ENCODE measurements at regions not wholly inside any gene's neighbourhood (a gene's known extent, or its start where the extent isn't known, plus 50 kb on each side); places are given as distances from the start of the nearest gene placed in this dataset.

GRCh38 chr9:129282272-129282671 lies 104.2 kb upstream of the IER5L start:
- peak in 2 of 6 donors; percentile 25 to 36 for DNase-seq
- FAIRE-seq: no peak
- Histone ChIP-seq H3K4me1 (peaks cover 0 to 2% (median 0%) of the 10 kb centered on the region in 3 donors), H3K4me3 (peak overlapping the region; percentile 10 to 46 (median 18)), H3K9me3 (no peaks in the 10 kb centered on the region), H3K36me3 (no peaks in the 10 kb centered on the region), H3K27ac (peak overlapping the region in 2 of 4 donors; percentile 39 to 61), H3K27me3 (no peaks in the 10 kb centered on the region)
- no peak for TF ChIP-seq CTCF (IDR thresholded peaks at IDR 0.05)
- 19 to 22% methylated on average over 12 of the region's 12 CpGs for WGBS, 2 donors
- ATAC-seq: peak; percentile 49 to 84 (median 80)
- intact Hi-C loops (cut with DNase I): no loop called here

- ATAC-seq (no peak), DNase-seq (peak in 1 of 6 donors; percentile 8), FAIRE-seq (no peak)
- H3K4me3 ChIP-seq: peak overlapping the region in 1 of 4 donors; percentile 46
- H3K4me1 ChIP-seq: peaks cover 0 to 2% (median 0%) of the 10 kb centered on the region in 3 donors
- no peaks in the 10 kb centered on the region for H3K27me3 ChIP-seq
- H3K9me3 ChIP-seq: no peaks in the 10 kb centered on the region
- peak overlapping the region in 2 of 4 donors; percentile 39 to 61 for H3K27ac ChIP-seq
- no peaks in the 10 kb centered on the region for H3K36me3 ChIP-seq
- 80 to 85% methylated on average over 16 of the region's 16 CpGs for WGBS, 2 donors
- intact Hi-C loops (cut with DNase I): no loop called here
- no peak for TF ChIP-seq CTCF (IDR thresholded peaks at IDR 0.05)
Observed at GRCh38 chr9:129281506-129282145, 103.6 kb upstream of the IER5L start.

GRCh38 chr9:129280623-129281271 lies 102.7 kb upstream of the IER5L start:
- intact Hi-C loops (cut with DNase I): no loop called here
- Histone ChIP-seq H3K9me3 (no peaks in the 10 kb centered on the region), H3K27ac (no peak overlapping the region), H3K4me1 (peaks cover 0 to 2% (median 0%) of the 10 kb centered on the region in 3 donors), H3K4me3 (no peak overlapping the region), H3K27me3 (no peaks in the 10 kb centered on the region), H3K36me3 (no peaks in the 10 kb centered on the region)
- 91 to 93% methylated on average over 8 of the region's 8 CpGs for WGBS, 2 donors
- TF ChIP-seq CTCF (IDR thresholded peaks at IDR 0.05): no peak
- DNase-seq (peak in 1 of 6 donors; percentile 6), ATAC-seq (no peak), FAIRE-seq (no peak)

DNA sequence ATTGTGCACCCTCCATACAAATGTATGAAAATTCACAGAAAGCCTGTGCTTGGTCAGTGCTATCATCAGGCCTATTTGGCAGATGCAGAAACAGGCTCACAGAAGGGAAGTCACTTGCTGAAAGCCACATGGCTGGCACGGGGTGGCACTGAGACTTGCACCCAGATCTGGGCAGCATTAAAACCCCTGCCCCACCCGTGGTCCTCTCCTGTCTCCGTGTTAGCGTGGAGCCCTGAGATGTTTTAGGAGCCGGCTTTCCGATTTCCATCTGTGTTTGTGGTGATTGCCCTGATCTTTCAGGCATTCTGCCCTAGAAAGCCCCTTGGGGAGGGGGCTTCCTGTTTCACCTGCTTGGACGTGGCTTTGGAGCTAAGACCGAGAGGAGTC lies 102.2 kb upstream of the IER5L start:
- no peaks in the 10 kb centered on the region for H3K27me3 ChIP-seq
- no peak overlapping the region for H3K4me3 ChIP-seq
- WGBS, 2 donors: 84 to 87% methylated on average over 8 of the region's 8 CpGs
- ATAC-seq: no peak
- H3K27ac ChIP-seq: no peak overlapping the region
- no peaks in the 10 kb centered on the region for H3K36me3 ChIP-seq
- peak in 1 of 6 donors; percentile 39 for DNase-seq
- intact Hi-C loops (cut with DNase I): no loop called here
- TF ChIP-seq CTCF (IDR thresholded peaks at IDR 0.05): no peak
- H3K4me1 ChIP-seq: peaks cover 0 to 2% (median 0%) of the 10 kb centered on the region in 3 donors
- no peaks in the 10 kb centered on the region for H3K9me3 ChIP-seq
- FAIRE-seq: no peak
